ENCODE measurements at regions not wholly inside any gene's neighbourhood (a gene's known extent, or its start where the extent isn't known, plus 50 kb on each side); places are given as distances from the start of the nearest gene placed in this dataset.

DNA sequence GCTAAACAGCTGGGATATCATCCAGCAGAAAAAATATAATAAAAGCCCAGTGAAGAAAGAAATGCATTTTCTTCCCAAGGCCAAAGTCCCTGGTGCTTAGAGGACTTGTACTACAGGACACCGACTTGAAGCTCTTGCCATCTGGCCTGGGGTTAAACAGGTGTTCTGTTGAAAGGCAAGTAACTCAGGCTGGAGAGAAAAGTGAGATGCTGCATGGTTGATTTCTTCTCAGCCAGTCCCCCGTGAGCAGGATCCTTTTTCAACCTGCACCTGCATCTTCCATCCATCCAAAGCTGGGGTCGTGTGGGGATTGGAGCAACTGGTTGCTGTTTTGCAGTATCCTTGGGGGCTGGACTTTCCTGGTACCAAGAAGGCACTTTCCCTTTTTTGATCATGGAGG, 146.1 kb upstream of the RPS23 start:
- no peak for TF ChIP-seq POLR2A (IDR thresholded peaks at IDR 0.05)
- TF ChIP-seq, protein P1, sequence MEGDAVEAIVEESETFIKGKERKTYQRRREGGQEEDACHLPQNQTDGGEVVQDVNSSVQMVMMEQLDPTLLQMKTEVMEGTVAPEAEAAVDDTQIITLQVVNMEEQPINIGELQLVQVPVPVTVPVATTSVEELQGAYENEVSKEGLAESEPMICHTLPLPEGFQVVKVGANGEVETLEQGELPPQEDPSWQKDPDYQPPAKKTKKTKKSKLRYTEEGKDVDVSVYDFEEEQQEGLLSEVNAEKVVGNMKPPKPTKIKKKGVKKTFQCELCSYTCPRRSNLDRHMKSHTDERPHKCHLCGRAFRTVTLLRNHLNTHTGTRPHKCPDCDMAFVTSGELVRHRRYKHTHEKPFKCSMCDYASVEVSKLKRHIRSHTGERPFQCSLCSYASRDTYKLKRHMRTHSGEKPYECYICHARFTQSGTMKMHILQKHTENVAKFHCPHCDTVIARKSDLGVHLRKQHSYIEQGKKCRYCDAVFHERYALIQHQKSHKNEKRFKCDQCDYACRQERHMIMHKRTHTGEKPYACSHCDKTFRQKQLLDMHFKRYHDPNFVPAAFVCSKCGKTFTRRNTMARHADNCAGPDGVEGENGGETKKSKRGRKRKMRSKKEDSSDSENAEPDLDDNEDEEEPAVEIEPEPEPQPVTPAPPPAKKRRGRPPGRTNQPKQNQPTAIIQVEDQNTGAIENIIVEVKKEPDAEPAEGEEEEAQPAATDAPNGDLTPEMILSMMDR (IDR thresholded peaks at IDR 0.05): no peak
- no peak for TF ChIP-seq POLR2AphosphoS5 (IDR thresholded peaks at IDR 0.05)

All from transverse colon (tissue), 4 donors.